ENCODE measurements at regions not wholly inside any gene's neighbourhood (a gene's known extent, or its start where the extent isn't known, plus 50 kb on each side); places are given as distances from the start of the nearest gene placed in this dataset.

GRCh38 chr3:193996641-193997089, 139.3 kb upstream of the HES1 start:
- no peak for DNase-seq (ENCODE audit: low read depth in 1 of 2, low spot score in 2 of 2)
- no peaks in the 10 kb centered on the region for H4K20me1 ChIP-seq (replicated peaks in 1 of 2; ENCODE audit: control insufficient read depth in 1 of 2, insufficient read depth in 2 of 2, low read length in 2 of 2)
- WGBS, 2 experiments (ENCODE audit: extremely low coverage in 1 of 2, insufficient coverage in 1 of 2, insufficient read length in 1 of 2, insufficient replicate concordance in 2 of 2, low coverage in 1 of 2, low lambda C conversion rate in 2 of 2, missing lambda C conversion rate in 1 of 2), result 51% methylated on average over 6 of the region's 6 CpGs; no CpG with 5 or more reads in 1 of the 2 experiments
- H4K91ac ChIP-seq (replicated peaks; ENCODE audit: insufficient read length, low read length), result no peak overlapping the region
- H3K79me2 ChIP-seq (ENCODE audit: control insufficient read depth in 1 of 2, insufficient read depth in 2 of 2, low read length in 2 of 2), result no peaks in the 10 kb centered on the region
- H2AFZ ChIP-seq (ENCODE audit: low read length), result no peak overlapping the region
- ChIA-PET CTCF (ENCODE audit: partially characterized antibody) (interaction anchor here (0.9 to 1.6 kb wide), 7 partner anchors 8 to 216 kb away, joined by 3 to 5 read pairs (median 3); no protein-coding TSS in a partner anchor), POLR2A (ENCODE audit: partially characterized antibody) (no interaction called here)
- H2BK20ac ChIP-seq (ENCODE audit: low read length), result no peak overlapping the region; the same call in 1 of the 2 replicates
- H2BK12ac ChIP-seq (ENCODE audit: low read depth, low read length), result no peak overlapping the region
- no peaks in the 10 kb centered on the region for H3K36me3 ChIP-seq (ENCODE audit: control insufficient read depth in 2 of 4, insufficient read depth in 4 of 4, low read length in 3 of 4)
- H3K79me1 ChIP-seq (ENCODE audit: low read depth, low read length), result no peaks in the 10 kb centered on the region
- H2BK5ac ChIP-seq (ENCODE audit: low read depth, low read length), result no peak overlapping the region
- peaks cover 6 to 13% (median 8%) of the 10 kb centered on the region in 4 experiments; a peak in 6 of 7 replicates for H3K4me1 ChIP-seq (replicated peaks in 1 of 4; ENCODE audit: control insufficient read depth in 3 of 4, insufficient read depth in 4 of 4, low read length in 3 of 4)
- no peak overlapping the region for H2BK120ac ChIP-seq (replicated peaks; ENCODE audit: low read depth, low read length)
- no peak overlapping the region for H3K14ac ChIP-seq (ENCODE audit: insufficient read length)
- no peak overlapping the region for H4K8ac ChIP-seq (ENCODE audit: extremely low read depth, insufficient read depth, low read length)
- H3K23ac ChIP-seq (ENCODE audit: insufficient read length), result no peak overlapping the region
- no peak overlapping the region for H2BK15ac ChIP-seq (ENCODE audit: low read length)
- H3K4me2 ChIP-seq (ENCODE audit: insufficient read depth in 1 of 2, low read depth in 2 of 2, low read length in 2 of 2), result peak overlapping the region; percentile 12 to 32; a peak in 1 of 4 replicates
- H4K5ac ChIP-seq (ENCODE audit: insufficient read length, low read depth, low read length), result no peak overlapping the region
- H3K27ac ChIP-seq (ENCODE audit: low read depth, low read length), result no peak overlapping the region
- H3K56ac ChIP-seq (replicated peaks; ENCODE audit: insufficient read length, low read depth, low read length), result no peak overlapping the region
- no peaks in the 10 kb centered on the region for H3K9me3 ChIP-seq (ENCODE audit: insufficient read depth in 2 of 2, low read depth in 1 of 2, low read length in 1 of 2)
- FAIRE-seq, result peak; percentile 58
- H2AK5ac ChIP-seq (ENCODE audit: low read depth, low read length), result no peak overlapping the region
- H3K9ac ChIP-seq (replicated peaks in 1 of 4; ENCODE audit: extremely low read depth in 1 of 4, low read depth in 3 of 4, low read length in 3 of 4), result no peak overlapping the region
- peaks cover 0 to 9% (median 0%) of the 10 kb centered on the region in 4 experiments; a peak in 2 of 7 replicates for H3K27me3 ChIP-seq (replicated peaks in 1 of 4; ENCODE audit: control insufficient read depth in 3 of 4, extremely low read depth in 1 of 4, insufficient read depth in 3 of 4, low read length in 3 of 4)
- H3K23me2 ChIP-seq (ENCODE audit: low read depth, low read length), result no peaks in the 10 kb centered on the region
- no peak overlapping the region for H3K4ac ChIP-seq (replicated peaks; ENCODE audit: insufficient read length, low read depth, low read length)
- H3K18ac ChIP-seq (ENCODE audit: extremely low read depth, low read length), result no peak overlapping the region
- H3K4me3 ChIP-seq (ENCODE audit: extremely low read depth in 1 of 4, insufficient read depth in 2 of 4, low read depth in 3 of 4, low read length in 4 of 4), result no peak overlapping the region; a peak in 1 of 8 replicates
- TF ChIP-seq CTBP2 (IDR thresholded peaks at IDR 0.05; ENCODE audit: borderline replicate concordance, insufficient read depth, insufficient read length, low read length), result no peak
- no peak for TF ChIP-seq MAFK (IDR thresholded peaks at IDR 0.05; ENCODE audit: low read depth, low read length)
- no peak for TF ChIP-seq JUN (IDR thresholded peaks at IDR 0.05; ENCODE audit: low read depth, low read length)
- TF ChIP-seq BCL11A (IDR thresholded peaks at IDR 0.05; ENCODE audit: low read depth in 2 of 2, low read length in 2 of 2), result no peak
- TF ChIP-seq RBBP5 (IDR thresholded peaks at IDR 0.05; ENCODE audit: borderline replicate concordance, low read depth, low read length), result no peak
- no peak for TF ChIP-seq CTCF (IDR thresholded peaks at IDR 0.05; ENCODE audit: control extremely low read depth in 1 of 3, insufficient read depth in 1 of 3, low read depth in 1 of 3, low read length in 3 of 3)
- TF ChIP-seq ATF3 (IDR thresholded peaks at IDR 0.05; ENCODE audit: insufficient read depth, low read depth, low read length), result no peak
- no peak for TF ChIP-seq USF2 (IDR thresholded peaks at IDR 0.05; ENCODE audit: low read length)
- TF ChIP-seq CHD1 (IDR thresholded peaks at IDR 0.05; ENCODE audit: low read depth, low read length), result no peak
- no peak for TF ChIP-seq SP4 (IDR thresholded peaks at IDR 0.05; ENCODE audit: low read length)

Data from H1 (cell line).